Amygdala (tissue), 56 donors: ENCODE measurements at regions not wholly inside any gene's neighbourhood (a gene's known extent, or its start where the extent isn't known, plus 50 kb on each side); places are given as distances from the start of the nearest gene placed in this dataset.
"Not testable (repeated sequence)": the region's sequence is repeated elsewhere in the genome, so short reads cannot be mapped to it uniquely, and the experiment has no call there.

Experiments used
- DNase-seq, 56 donors: peaks; one replicate each; lab custom pipeline; 2025; lab: John Stamatoyannopoulos, UW

DNA sequence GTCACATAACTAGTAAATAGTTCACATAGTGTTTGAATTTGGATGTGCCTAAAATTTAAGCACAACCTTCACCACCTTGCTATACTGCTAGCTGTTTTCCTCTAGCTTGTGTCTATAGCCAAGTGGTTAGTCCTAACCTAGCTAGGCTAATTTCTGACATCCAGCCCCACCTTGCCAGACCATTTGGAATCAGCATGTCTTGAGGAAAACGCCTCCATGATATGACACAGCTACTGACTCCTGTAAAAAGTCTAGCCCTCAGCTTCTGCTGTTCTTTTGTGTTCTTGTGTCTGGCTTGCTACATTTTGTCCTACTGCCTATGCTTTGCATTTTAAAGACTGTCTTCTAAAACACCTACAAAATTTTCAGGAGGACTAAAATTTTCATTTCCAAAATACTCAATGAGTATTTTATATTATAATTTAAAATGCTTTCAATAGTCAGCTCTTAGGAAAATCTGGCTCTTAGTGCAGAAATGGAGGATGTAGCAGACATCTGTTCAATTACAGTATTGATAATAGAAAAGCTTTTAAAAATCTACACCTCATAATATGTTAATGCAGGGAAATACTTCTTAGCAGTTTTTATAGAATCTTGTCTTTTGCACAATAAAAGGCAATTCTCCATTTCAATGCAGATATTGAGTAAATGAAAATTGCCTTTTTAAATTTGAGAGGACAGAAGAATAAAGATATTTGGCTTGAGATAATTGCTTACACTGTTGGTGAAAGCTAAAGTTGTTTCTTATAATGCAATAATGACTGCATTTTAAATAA is 160.8 kb upstream of the APP start:
- no peak for DNase-seq

GRCh38 chr21:26320596-26320995 is 150.0 kb upstream of the APP start:
- DNase-seq = no peak

- no peak for DNase-seq
These were observed 137.1 kb upstream of the APP start for GRCh38 chr21:26307640-26308039.

GRCh38 chr21:26297851-26298250 is 127.3 kb upstream of the APP start:
- DNase-seq = no peak

DNA sequence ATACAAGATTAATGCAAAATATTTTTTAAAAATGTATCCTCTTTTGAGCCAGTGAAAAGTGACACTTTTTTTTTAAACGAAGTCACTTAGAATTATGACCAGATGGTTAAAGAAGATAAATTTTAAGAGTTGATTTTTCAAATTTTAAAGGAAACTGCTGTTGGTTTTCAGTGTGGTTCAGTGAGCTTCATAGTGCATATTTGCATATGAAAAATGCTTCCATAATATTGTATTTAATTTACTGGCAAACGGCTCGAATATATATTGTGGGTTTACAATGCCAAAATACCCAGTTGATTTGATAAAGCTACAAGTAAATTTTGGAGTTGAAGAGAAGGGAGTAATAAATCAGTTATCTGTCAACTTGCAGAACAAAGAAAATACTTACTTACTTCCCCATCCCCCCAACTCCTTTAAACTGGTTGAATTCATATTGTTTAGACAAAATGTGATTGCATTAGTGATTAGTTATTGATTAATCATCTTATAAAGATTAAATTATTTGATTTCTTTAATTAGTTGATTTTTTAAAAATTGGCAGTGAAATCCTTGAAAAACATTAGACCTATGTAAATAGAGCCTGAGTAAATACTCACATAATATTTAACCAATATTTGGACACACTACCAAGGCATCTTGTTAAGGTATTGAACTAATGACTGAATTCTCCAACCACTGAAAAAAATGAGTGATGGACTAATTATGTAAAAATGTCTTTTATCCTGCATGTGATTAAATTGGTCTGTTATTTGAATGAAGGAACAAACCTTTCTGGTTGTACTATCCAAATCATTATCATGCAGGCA is 122.8 kb upstream of the APP start:
- DNase-seq = no peak

DNA sequence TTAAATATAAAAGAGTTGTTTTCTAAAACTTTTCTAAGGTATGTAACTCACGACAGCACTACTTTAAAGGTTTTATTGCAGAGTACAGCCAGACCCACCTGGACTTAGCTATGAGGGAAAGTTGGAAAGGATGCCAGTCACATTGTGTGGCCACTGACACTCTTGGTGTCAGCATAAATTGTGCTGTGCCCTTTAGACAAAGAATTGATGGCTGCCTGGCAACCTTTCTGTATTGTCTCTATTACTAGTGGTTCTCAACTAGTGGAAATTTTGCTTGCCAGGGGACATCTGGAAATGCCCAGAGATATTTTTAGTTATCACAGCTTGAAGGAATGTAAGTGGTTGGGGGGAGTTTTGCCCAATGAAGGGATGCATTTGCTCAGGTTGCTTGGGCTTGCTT is 117.5 kb upstream of the APP start:
- DNase-seq = no peak

DNA sequence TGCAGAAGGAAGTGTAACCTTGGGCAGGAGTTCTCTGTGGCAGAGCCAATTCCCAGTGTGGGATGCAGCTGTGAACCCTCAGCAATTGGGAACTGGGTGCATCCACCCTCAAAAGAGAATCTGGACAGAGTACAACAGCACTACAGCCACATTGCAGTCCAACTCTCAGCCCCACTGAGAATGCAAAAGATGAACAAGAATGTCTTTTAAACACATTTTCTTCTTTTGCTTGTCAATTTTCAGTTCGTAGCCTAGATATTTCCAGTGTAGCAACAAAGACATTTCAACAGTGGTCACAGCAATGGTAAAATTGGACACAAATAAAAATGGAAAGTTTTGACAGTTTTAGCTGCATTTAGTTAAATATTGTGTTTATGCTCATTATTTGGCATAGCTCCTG is 114.0 kb upstream of the APP start:
- no peak for DNase-seq

DNA sequence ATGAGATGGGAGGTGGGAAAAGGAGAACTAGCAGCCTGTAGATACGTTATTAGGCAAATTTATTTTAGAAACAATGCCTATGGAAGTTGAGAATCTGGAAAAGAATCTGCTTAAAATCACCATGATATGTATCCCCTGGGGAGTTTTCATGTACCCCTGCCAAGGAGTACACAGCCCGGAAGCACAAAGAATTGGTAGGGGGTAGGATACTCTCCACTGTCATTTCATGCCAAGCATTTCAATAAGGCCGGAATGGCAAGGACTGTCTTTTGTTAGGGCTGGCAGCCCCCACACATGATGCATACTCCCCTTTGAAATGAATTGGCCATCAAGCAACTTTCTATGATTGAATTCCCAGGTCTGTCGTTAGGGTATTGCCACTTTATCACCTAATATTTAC is 111.5 kb upstream of the APP start:
- no peak for DNase-seq

- DNase-seq = no peak
These were observed 110.9 kb upstream of the APP start for GRCh38 chr21:26281506-26281905.

GRCh38 chr21:26280775-26281174 is 110.2 kb upstream of the APP start:
- DNase-seq = peak in 1 of 56 donors; percentile 30

DNA sequence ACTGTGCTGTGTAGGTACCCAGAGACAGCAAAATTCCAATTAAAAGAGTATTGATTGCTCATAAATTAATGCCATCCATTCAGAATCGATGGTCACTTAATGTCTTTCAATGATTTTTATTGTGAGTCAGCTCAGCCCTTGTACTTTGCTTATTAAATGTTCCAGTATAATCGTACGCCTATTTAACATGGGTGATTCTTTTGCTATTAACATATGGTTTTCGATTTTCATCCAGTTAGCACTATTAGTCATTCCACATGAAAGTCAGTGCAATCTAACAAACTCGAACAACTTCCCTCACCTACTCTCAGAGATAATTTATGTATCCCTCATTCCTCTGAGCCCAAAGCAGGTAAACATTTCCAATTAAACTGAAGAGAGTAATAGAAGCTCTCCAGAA is 109.6 kb upstream of the APP start:
- DNase-seq = no peak

GRCh38 chr21:26275801-26276200 is 105.2 kb upstream of the APP start:
- no peak for DNase-seq

DNA sequence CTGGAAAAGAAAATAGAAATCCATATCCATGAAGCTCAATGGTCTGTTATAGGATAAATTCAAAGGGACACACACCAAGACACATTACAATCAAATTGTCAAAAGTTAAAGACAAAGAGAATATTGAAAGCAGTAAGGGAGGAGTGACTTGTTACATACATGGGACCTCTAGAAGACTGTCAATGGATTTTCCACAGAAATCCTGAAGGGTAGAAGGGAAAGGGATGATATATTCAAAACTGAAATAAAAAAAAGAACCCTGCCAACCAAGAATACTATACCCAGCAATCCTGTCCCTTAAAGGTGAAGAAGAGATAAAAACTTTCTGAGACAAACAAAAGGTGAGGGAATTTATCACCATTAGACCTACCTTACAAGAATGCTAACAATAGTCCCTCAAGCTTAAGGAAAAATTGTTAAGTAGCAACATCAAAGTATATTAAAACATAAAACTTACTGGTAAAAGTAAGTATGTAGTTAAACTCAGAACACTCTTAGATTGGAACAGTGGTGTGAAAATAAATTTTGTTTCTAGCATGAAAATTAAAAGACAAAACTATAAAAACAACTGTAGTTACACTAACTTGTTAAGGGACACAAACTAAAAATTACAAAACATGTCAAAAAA is 103.2 kb upstream of the APP start:
- no peak for DNase-seq

DNA sequence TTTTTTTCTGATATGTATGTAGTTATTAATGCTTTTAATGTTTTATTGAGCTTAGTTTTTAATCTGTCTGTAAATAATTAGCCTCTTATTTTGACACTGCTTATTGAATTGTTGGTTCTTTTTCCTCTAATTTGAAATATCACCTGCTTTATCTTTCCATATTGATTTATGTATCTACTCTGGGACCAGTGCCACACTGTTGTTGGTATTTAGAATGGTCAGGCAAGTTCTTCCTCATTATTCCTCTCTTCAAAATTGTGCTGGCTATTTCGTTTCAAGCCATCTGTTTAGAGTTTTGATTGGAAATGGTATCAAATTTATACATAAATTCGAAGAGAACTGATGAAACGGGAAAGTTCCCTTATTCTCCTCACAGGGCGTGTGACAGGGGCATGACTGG is 96.8 kb upstream of the APP start:
- DNase-seq = no peak

GRCh38 chr21:26246073-26246472 is 75.5 kb upstream of the APP start:
- DNase-seq = no peak

GRCh38 chr21:26245428-26245827 is 74.9 kb upstream of the APP start:
- DNase-seq = no peak

GRCh38 chr21:26238646-26239045 is 68.1 kb upstream of the APP start:
- no peak for DNase-seq

- DNase-seq = no peak
These were observed 65.7 kb upstream of the APP start for GRCh38 chr21:26236281-26236680.

- DNase-seq = not testable (repeated sequence)
These were observed 62.7 kb upstream of the APP start for GRCh38 chr21:26233297-26233696.

DNA sequence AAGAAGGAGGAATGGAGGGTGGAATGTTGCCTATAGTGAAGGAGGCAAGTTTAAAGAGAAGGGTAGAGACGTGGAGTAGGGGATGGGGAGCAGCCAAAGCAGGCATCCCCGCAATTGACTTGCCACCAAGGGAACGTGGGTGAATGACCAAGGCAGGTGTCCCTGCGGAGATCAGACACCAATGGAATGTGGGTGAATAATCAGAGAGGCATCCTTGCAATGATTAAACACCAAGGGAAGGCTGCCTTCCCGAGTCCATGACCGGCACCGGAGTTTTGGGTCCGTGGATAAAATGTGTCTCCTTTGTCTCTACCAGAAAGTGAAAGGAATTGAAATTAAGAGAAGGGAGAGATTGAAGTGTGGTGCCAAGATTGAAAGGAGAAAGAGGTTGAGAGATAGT is 61.9 kb upstream of the APP start:
- not testable (repeated sequence) for DNase-seq

DNA sequence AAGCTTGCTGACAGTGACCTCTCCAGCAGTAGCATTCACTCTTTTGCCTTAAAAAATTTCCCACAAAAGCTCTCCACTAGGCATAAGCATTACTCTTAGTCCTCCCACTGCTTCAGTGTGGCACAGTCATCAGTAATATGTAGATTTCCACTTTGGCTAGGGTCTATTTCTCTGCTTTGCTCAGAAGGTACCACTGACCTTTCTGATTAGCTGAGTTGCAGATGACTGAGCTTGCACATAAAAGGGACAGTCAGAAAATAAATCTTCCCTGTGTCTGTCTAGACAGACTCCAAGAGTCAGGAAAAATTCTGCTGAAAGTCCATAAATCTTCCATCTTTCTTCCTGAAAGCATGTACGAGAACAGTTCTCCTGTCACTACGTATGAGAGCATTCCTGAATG is 56.6 kb upstream of the APP start:
- DNase-seq = no peak

- no peak for DNase-seq
These were observed 56.2 kb upstream of the APP start for GRCh38 chr21:26226724-26227123.
